ENCODE measurements at regions not wholly inside any gene's neighbourhood (a gene's known extent, or its start where the extent isn't known, plus 50 kb on each side); places are given as distances from the start of the nearest gene placed in this dataset.

DNA sequence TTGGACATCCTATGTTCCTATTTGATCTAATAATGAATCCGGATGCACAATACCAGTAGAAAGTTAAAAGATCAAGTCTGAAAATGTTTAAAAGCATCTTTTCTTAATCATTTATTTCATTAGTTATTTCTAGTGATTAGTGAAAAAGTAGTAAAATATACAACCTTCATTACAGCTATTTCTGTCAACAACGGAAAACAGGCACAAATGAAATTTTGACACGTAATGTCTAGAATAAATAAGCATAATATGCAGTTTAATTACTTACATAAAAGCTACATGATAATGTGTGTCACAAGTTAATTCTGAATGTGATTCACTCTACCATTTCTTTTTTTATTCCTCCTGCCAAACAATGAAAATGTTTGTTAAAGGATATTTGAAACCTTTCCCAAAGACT lies 216.1 kb downstream of the MYCN start:
- WGBS (ENCODE audit: insufficient coverage) = no CpG with 5 or more reads among the region's 3 CpGs
- intact Hi-C loops (cut with micrococcal nuclease) = no loop called here

DNA sequence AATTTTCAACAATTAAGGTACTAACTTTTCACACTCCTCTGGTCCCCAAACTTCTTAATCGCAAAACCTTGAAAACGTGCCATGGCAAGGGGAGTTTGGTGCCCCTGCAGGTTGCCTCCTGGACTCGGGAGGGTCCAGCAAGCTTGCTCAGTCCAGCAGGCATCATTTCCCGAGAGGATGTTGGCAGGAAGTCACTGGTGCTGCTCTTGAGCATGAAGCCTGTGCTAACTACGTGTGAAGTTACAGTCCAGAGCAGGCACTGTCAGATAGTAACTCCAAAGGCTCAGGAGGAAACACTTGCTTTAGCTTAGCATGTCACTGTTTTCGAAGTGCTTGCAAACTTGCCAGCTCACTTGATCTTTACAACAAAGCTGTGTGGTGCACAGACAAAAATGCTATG lies 215.4 kb downstream of the MYCN start:
- Histone ChIP-seq H3K4me1 (ENCODE audit: control insufficient read depth in 2 of 2, insufficient read depth in 2 of 2, low read length in 2 of 2) (no peaks in the 10 kb centered on the region), H4K20me1 (ENCODE audit: control insufficient read depth, insufficient read depth, low read length, poor library complexity, severe bottlenecking) (no peaks in the 10 kb centered on the region), H3K9ac (ENCODE audit: low read length) (no peak overlapping the region), H3K9me3 (ENCODE audit: control extremely low read depth in 1 of 3, control insufficient read depth in 2 of 3, insufficient read depth in 1 of 3, low read length in 2 of 3) (peaks cover 0 to 3% (median 0%) of the 10 kb centered on the region in 3 donors), H3K4me2 (replicated peaks; ENCODE audit: low read depth, low read length, poor library complexity, severe bottlenecking) (no peak overlapping the region), H2AFZ (ENCODE audit: insufficient read depth, low read depth, low read length, poor library complexity, severe bottlenecking) (no peak overlapping the region), H3K79me2 (ENCODE audit: control insufficient read depth, insufficient read depth, low read length) (no peaks in the 10 kb centered on the region), H3K27me3 (replicated peaks in 1 of 4; ENCODE audit: control extremely low read depth in 1 of 4, control insufficient read depth in 3 of 4, insufficient read depth in 4 of 4, low read length in 3 of 4) (peaks cover 0 to 2% (median 0%) of the 10 kb centered on the region in 4 experiments), H3K36me3 (replicated peaks in 1 of 2; ENCODE audit: control extremely low read depth in 1 of 2, control insufficient read depth in 1 of 2, extremely low read depth in 1 of 2, insufficient read depth in 2 of 2, low read length in 1 of 2) (no peaks in the 10 kb centered on the region), H3K27ac (ENCODE audit: low read length in 2 of 2) (no peak overlapping the region), H3K4me3 (ENCODE audit: control extremely low read depth in 1 of 5, extremely low read depth in 1 of 5, insufficient read depth in 1 of 5, low read depth in 2 of 5, low read length in 4 of 5) (no peak overlapping the region)
- intact Hi-C loops (cut with micrococcal nuclease) = no loop called here
- Mint-ChIP-seq H3K9me3 (ENCODE audit: insufficient read depth) (peaks cover 4% of the 10 kb centered on the region), H3K4me1 (no peaks in the 10 kb centered on the region), H3K4me3 (no peak overlapping the region), H3K27me3 (peaks cover 4% of the 10 kb centered on the region), H3K27ac (no peak overlapping the region)
- ChIA-PET CTCF (no interaction called here), POLR2A (no interaction called here)
- WGBS (ENCODE audit: insufficient coverage) = 45% methylated on average over 6 of the region's 6 CpGs
- no peak for DNase-seq
- no peak for ATAC-seq (ENCODE audit: low read depth)
- TF ChIP-seq EZH2 (IDR thresholded peaks at IDR 0.05; ENCODE audit: borderline replicate concordance, insufficient read depth, low read depth, low read length, poor library complexity, severe bottlenecking) = no peak
- TF ChIP-seq, protein P1, sequence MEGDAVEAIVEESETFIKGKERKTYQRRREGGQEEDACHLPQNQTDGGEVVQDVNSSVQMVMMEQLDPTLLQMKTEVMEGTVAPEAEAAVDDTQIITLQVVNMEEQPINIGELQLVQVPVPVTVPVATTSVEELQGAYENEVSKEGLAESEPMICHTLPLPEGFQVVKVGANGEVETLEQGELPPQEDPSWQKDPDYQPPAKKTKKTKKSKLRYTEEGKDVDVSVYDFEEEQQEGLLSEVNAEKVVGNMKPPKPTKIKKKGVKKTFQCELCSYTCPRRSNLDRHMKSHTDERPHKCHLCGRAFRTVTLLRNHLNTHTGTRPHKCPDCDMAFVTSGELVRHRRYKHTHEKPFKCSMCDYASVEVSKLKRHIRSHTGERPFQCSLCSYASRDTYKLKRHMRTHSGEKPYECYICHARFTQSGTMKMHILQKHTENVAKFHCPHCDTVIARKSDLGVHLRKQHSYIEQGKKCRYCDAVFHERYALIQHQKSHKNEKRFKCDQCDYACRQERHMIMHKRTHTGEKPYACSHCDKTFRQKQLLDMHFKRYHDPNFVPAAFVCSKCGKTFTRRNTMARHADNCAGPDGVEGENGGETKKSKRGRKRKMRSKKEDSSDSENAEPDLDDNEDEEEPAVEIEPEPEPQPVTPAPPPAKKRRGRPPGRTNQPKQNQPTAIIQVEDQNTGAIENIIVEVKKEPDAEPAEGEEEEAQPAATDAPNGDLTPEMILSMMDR (IDR thresholded peaks at IDR 0.05) = no peak

More for the DNA sequence above, 216.1 kb downstream of the MYCN start:
- Histone ChIP-seq H3K4me2 (replicated peaks; ENCODE audit: low read depth, low read length, poor library complexity, severe bottlenecking) (no peak overlapping the region), H4K20me1 (ENCODE audit: control insufficient read depth, insufficient read depth, low read length, poor library complexity, severe bottlenecking) (no peaks in the 10 kb centered on the region), H3K4me3 (ENCODE audit: control extremely low read depth in 1 of 5, extremely low read depth in 1 of 5, insufficient read depth in 1 of 5, low read depth in 2 of 5, low read length in 4 of 5) (no peak overlapping the region), H2AFZ (ENCODE audit: insufficient read depth, low read depth, low read length, poor library complexity, severe bottlenecking) (no peak overlapping the region), H3K9me3 (ENCODE audit: control extremely low read depth in 1 of 3, control insufficient read depth in 2 of 3, insufficient read depth in 1 of 3, low read length in 2 of 3) (peaks cover 0 to 3% (median 0%) of the 10 kb centered on the region in 3 donors), H3K9ac (ENCODE audit: low read length) (no peak overlapping the region), H3K36me3 (replicated peaks in 1 of 2; ENCODE audit: control extremely low read depth in 1 of 2, control insufficient read depth in 1 of 2, extremely low read depth in 1 of 2, insufficient read depth in 2 of 2, low read length in 1 of 2) (no peaks in the 10 kb centered on the region), H3K27me3 (replicated peaks in 1 of 4; ENCODE audit: control extremely low read depth in 1 of 4, control insufficient read depth in 3 of 4, insufficient read depth in 4 of 4, low read length in 3 of 4) (peaks cover 0 to 2% (median 0%) of the 10 kb centered on the region in 4 experiments), H3K4me1 (ENCODE audit: control insufficient read depth in 2 of 2, insufficient read depth in 2 of 2, low read length in 2 of 2) (no peaks in the 10 kb centered on the region), H3K79me2 (ENCODE audit: control insufficient read depth, insufficient read depth, low read length) (no peaks in the 10 kb centered on the region), H3K27ac (ENCODE audit: low read length in 2 of 2) (no peak overlapping the region)
- ATAC-seq (ENCODE audit: low read depth) (no peak), DNase-seq (no peak)
- H3K27me3 Mint-ChIP-seq = peaks cover 4% of the 10 kb centered on the region
- H3K4me3 Mint-ChIP-seq = no peak overlapping the region
- peaks cover 4% of the 10 kb centered on the region for H3K9me3 Mint-ChIP-seq (ENCODE audit: insufficient read depth)
- POLR2A ChIA-PET = no interaction called here
- TF ChIP-seq EZH2 (IDR thresholded peaks at IDR 0.05; ENCODE audit: borderline replicate concordance, insufficient read depth, low read depth, low read length, poor library complexity, severe bottlenecking) = no peak
- TF ChIP-seq, protein P1 (IDR thresholded peaks at IDR 0.05) = no peak
- no peaks in the 10 kb centered on the region for H3K4me1 Mint-ChIP-seq
- no peak overlapping the region for H3K27ac Mint-ChIP-seq
- CTCF ChIA-PET = no interaction called here

All from B cell (primary cell).